Suppressor macrophage treated with lipopolysaccharide for 1 hour (primary cell): ENCODE measurements at regions not wholly inside any gene's neighbourhood (a gene's known extent, or its start where the extent isn't known, plus 50 kb on each side); places are given as distances from the start of the nearest gene placed in this dataset.

Experiments used
- DNase-seq, 3 donors: peaks; one replicate each; pipeline ENCODE4 v3.0.0-alpha.2; 2020 to 2022

- DNase-seq: no peak
Observed at GRCh38 chr10:62550173-62550572, 176.0 kb downstream of the ZNF365 start.

- DNase-seq: peak; percentile 63 to 74 (median 73)
Observed at GRCh38 chr10:62554632-62555199, 180.5 kb downstream of the ZNF365 start.

- no peak for DNase-seq
Observed at GRCh38 chr10:62559481-62560200, 185.5 kb downstream of the ZNF365 start.

DNA sequence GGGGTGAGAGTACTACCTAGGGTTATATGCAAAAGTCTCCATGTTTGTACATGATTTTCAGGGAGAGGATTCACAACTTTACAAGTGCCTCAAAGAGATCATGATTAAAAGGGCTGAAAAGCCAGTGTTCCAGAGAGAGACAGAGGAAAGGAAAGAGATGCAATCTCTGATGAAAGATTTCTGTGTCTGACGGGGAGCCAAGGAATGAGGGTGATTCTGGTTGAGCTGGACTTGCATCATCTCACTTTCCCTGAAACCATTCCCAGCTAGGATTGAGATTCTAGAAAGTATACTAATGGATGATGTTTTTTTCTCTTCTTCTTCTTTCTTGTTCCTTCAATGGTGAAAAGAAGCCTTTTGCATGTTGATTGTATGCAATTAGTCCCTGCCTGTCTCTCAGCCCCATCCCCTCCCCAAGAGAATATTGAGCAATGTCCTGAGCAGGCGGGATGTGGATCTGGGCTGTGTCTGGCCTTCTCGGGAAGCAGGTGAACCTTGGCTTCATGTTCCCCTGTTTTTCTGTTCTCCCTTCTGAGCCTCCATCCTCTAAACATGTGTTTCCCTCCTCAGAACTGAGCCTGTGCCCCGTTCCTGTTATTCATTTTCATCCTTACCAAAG, 186.1 kb downstream of the ZNF365 start:
- no peak for DNase-seq

GRCh38 chr10:62561151-62561550, 187.0 kb downstream of the ZNF365 start:
- DNase-seq: no peak

DNA sequence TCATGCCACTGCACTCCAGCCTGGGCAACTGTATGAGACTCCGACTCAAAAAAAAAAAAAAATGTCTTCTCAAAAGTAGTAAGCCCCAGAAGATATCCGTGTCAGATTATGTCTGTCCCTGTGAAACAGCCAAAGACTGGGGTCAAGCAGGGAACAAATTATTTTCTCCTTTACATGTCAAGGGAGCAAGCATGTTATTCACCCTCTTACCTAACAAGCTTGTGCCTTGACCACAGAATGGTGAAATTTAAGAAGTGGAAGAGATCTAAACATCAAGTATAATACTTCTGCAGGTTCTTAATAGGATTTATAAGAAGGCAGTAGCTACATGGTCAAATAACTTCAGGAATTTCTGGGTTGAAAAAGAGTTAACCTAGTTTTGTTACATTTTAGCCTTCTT, 187.9 kb downstream of the ZNF365 start:
- DNase-seq: no peak

DNA sequence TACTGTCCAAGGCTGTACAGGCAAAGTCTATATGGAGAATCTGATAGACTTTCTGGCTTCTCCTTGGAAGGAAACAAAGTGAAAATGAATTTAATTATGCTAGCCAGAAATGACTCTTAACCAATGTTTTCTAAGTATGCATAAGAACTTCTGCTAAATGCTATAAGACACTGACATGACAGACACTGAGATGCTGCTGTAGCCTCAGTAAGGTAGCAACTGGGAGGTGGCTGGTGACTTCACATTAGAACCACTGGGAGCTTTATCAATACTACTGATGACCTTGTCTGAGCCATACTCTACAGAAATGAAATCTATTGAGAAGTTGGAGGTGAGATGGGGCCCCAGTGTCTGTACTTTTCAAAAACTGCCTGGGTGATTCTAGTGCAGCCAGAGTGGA, 188.6 kb downstream of the ZNF365 start:
- DNase-seq: no peak

GRCh38 chr10:62573929-62574328, 199.8 kb downstream of the ZNF365 start:
- DNase-seq: no peak

GRCh38 chr10:62577076-62577475, 202.9 kb downstream of the ZNF365 start:
- no peak for DNase-seq

- peak in 2 of 3 donors; percentile 20 to 34 for DNase-seq
Observed at GRCh38 chr10:62577666-62578291, 203.6 kb downstream of the ZNF365 start.

GRCh38 chr10:62578301-62578700, 204.1 kb downstream of the ZNF365 start:
- DNase-seq: no peak

DNA sequence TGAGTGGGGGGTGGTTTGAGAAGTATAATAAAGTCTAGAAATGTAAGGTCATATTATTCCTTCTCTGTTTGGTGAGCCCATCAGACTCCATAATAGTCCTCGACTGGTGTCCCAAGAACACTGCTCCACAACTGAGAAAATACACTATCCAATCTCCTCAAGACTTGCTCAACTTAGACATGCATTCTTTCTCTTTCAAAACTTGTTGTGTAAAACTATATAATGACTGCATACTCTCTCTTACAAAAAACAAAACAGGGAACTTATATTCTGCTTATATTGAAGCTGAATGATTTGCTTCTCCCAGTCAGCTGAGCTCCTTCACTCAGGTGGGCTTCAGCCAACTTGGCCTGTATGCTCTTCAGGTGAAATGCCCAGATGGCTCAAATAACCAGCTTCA, 204.7 kb downstream of the ZNF365 start:
- DNase-seq: no peak

DNA sequence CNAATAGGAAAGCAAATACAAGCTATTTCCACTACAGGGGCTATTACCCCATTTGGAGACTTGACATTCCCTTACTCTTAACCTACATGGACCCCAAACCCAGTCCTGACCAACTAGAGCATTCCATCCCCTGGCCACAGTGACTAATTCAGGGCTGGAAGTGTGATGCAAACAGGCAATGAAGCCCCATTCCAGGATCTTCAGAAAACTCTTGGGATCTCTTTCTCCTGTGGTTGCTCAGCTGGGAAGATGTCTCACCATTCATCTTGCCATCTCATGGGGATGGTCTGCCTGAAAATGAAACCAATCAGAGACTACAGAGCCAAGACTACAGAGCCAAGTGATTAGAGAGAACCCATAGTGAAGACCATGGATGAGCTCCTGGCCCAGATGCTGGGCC, 206.2 kb downstream of the ZNF365 start:
- no peak for DNase-seq

- DNase-seq: no peak
Observed at GRCh38 chr10:62581351-62581750, 207.2 kb downstream of the ZNF365 start.

DNA sequence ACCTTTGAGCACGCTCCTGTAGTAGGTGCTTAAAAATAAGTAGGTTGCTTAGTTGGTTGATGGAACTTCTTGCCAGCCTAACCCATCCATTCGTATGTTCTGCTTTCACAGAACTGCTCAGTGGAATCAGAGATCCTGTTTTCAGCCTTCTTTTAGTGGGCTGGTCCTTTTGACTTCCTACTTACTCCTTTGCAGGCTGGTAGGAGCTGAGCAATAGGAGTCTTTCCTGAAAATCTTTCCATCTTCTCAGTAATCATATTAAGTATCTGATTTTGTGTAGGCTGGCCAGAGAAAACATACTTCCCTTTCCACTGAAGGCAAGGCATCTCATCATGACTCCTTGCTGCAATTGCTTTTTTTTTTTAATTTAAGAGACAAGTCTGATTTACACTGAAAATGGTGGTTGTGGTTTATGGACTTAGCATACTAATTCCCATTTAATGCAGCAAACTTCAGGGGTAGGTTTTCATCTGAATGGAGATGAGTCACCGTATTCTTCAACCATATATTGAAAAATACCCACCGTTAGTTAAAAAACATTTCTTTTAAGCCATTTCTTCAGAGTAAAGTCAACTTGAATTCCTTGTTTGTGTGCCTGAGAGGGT, 208.0 kb downstream of the ZNF365 start:
- DNase-seq: peak; percentile 53 to 80 (median 68)

- DNase-seq: peak; percentile 88 to 91 (median 88)
Observed at GRCh38 chr10:62582804-62583208, 208.6 kb downstream of the ZNF365 start.

- DNase-seq: peak in 2 of 3 donors; percentile 64 to 65
Observed at GRCh38 chr10:62583876-62584615, 209.9 kb downstream of the ZNF365 start.

- DNase-seq: peak; percentile 43 to 59 (median 44)
Observed at GRCh38 chr10:62584731-62585130, 210.6 kb downstream of the ZNF365 start.

- no peak for DNase-seq
Observed at GRCh38 chr10:62585211-62585775, 211.1 kb downstream of the ZNF365 start.

- no peak for DNase-seq
Observed at GRCh38 chr10:62587011-62587410, 212.8 kb downstream of the ZNF365 start.

- DNase-seq: no peak
Observed at GRCh38 chr10:62588116-62588515, 213.9 kb downstream of the ZNF365 start.

DNA sequence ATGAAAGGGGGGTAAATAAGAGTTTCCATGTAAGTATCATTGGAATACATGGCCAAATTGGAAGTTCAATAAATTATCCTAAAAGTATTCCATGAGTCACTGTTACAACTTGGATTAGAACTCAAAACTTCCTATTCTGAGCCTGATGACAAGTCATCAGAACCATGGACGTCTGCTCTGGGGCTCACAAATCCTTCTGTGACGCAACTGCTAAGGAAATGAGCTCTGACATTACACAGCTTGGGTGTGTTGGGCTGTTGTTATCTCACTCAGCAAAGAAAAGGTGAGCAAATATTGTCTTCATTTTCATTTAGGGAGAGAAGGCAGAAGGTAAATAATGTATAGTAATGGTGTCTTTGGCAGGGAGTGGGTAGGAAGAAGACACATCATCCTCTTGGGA, 214.8 kb upstream of the ADO start:
- peak in 1 of 3 donors; percentile 32 for DNase-seq
